ENCODE measurements at regions not wholly inside any gene's neighbourhood (a gene's known extent, or its start where the extent isn't known, plus 50 kb on each side); places are given as distances from the start of the nearest gene placed in this dataset.

- CTCF ChIA-PET, result no interaction called here
- intact Hi-C loops (cut with micrococcal nuclease), result no loop called here
- no peaks in the 10 kb centered on the region for H3K4me1 Mint-ChIP-seq
- POLR2A ChIA-PET, result no interaction called here
- no peak for ATAC-seq (ENCODE audit: low read depth)
- no peaks in the 10 kb centered on the region for H3K36me3 Mint-ChIP-seq (ENCODE audit: low read depth)
- no peak overlapping the region for H3K27ac Mint-ChIP-seq
- H3K4me3 Mint-ChIP-seq, result no peak overlapping the region
- peaks cover 2% of the 10 kb centered on the region for H3K27me3 Mint-ChIP-seq
- DNase-seq, result no peak
- TF ChIP-seq CTCF (IDR thresholded peaks at IDR 0.05), result no peak
- no peaks in the 10 kb centered on the region for H3K9me3 Mint-ChIP-seq
Observed at GRCh38 chr1:5391725-5392124, 600.5 kb downstream of the NPHP4 start.

- Mint-ChIP-seq H3K4me3 (no peak overlapping the region), H3K27me3 (peaks cover 2% of the 10 kb centered on the region), H3K4me1 (no peaks in the 10 kb centered on the region), H3K9me3 (no peaks in the 10 kb centered on the region), H3K27ac (no peak overlapping the region), H3K36me3 (ENCODE audit: low read depth) (no peaks in the 10 kb centered on the region)
- TF ChIP-seq CTCF (IDR thresholded peaks at IDR 0.05), result no peak
- CTCF ChIA-PET, result no interaction called here
- ATAC-seq (ENCODE audit: low read depth) (no peak), DNase-seq (no peak)
- intact Hi-C loops (cut with micrococcal nuclease), result no loop called here
- POLR2A ChIA-PET, result no interaction called here
Observed at GRCh38 chr1:5390504-5390903, 601.7 kb downstream of the NPHP4 start.

- Mint-ChIP-seq H3K4me3 (no peak overlapping the region), H3K36me3 (ENCODE audit: low read depth) (no peaks in the 10 kb centered on the region), H3K27ac (no peak overlapping the region), H3K9me3 (no peaks in the 10 kb centered on the region), H3K27me3 (peaks cover 2% of the 10 kb centered on the region), H3K4me1 (no peaks in the 10 kb centered on the region)
- ATAC-seq (ENCODE audit: low read depth) (no peak), DNase-seq (no peak)
- no peak for TF ChIP-seq CTCF (IDR thresholded peaks at IDR 0.05)
- POLR2A ChIA-PET, result no interaction called here
- CTCF ChIA-PET, result no interaction called here
- intact Hi-C loops (cut with micrococcal nuclease), result no loop called here
Observed at GRCh38 chr1:5389101-5389885, 602.9 kb downstream of the NPHP4 start.

GRCh38 chr1:5388622-5389021 lies 603.6 kb downstream of the NPHP4 start:
- Mint-ChIP-seq H3K36me3 (ENCODE audit: low read depth) (no peaks in the 10 kb centered on the region), H3K4me3 (no peak overlapping the region), H3K9me3 (no peaks in the 10 kb centered on the region), H3K27ac (no peak overlapping the region), H3K27me3 (peaks cover 2% of the 10 kb centered on the region), H3K4me1 (no peaks in the 10 kb centered on the region)
- TF ChIP-seq CTCF (IDR thresholded peaks at IDR 0.05), result no peak
- intact Hi-C loops (cut with micrococcal nuclease), result no loop called here
- ATAC-seq (ENCODE audit: low read depth), result no peak
- ChIA-PET POLR2A (no interaction called here), CTCF (no interaction called here)
- no peak for DNase-seq

- no peak for TF ChIP-seq CTCF (IDR thresholded peaks at IDR 0.05)
- CTCF ChIA-PET, result no interaction called here
- Mint-ChIP-seq H3K4me3 (no peak overlapping the region), H3K27me3 (no peaks in the 10 kb centered on the region), H3K4me1 (no peaks in the 10 kb centered on the region), H3K9me3 (no peaks in the 10 kb centered on the region), H3K36me3 (ENCODE audit: low read depth) (no peaks in the 10 kb centered on the region), H3K27ac (no peak overlapping the region)
- POLR2A ChIA-PET, result no interaction called here
- ATAC-seq (ENCODE audit: low read depth) (no peak), DNase-seq (no peak)
- intact Hi-C loops (cut with micrococcal nuclease), result no loop called here
Observed at GRCh38 chr1:5386371-5386770, 605.9 kb downstream of the NPHP4 start.

Measured in activated B cell treated with CpG ODN at 0.5 μM for 24 hours (primary cell).